GM19324 (cell line): ENCODE measurements at regions not wholly inside any gene's neighbourhood (a gene's known extent, or its start where the extent isn't known, plus 50 kb on each side); places are given as distances from the start of the nearest gene placed in this dataset.
A peak's percentile ranks its signal among the peaks of the same experiment; 100 is the strongest.

Source experiments
- ATAC-seq: cut with Tn5 transposase; IDR thresholded peaks from one replicate; pipeline ENCODE4 v1.9.1; 2021; ENCODE audit warnings: mild to moderate bottlenecking, moderate library complexity; ENCODE audit not compliant: unreplicated experiment, low FRiP score

DNA sequence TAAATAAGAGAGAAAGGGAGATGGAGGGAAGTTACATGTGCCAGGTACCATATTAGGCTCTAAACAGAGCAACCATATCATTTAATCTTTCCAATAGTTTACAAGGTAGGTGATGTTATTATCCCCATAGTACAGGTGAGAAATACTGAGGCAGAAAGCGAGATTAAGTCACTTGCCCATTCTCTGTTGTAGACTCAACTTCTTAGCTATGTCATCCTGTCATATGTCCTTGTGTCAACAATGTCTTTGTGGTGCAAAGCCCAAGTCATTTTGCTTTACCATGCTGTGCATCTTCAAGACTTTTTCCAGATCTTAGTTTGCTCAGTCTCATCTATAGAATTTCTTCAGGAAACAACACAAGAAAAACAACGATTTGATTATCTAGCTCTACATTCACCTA, 205.0 kb upstream of the E2F8 start:
- no peak for ATAC-seq

DNA sequence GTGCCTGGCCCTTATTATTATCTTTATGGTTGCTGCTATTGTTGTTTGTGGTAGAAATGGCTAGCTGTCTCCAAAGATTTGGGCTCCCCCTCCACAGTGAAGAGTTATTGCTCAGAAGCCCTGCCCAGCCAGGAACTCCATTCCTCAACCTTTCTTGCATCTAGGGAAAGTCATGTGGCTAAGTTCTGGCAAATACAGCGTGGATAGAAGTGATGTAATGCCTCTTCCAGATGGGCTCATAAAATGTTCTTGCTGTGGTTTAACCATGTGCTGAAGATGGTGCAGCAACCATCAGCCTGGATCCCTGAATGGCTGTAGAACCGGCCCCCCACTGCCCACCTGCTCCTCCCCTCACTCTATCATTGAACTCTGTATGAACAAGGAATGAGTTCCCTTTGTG, 203.5 kb upstream of the E2F8 start:
- ATAC-seq = no peak

DNA sequence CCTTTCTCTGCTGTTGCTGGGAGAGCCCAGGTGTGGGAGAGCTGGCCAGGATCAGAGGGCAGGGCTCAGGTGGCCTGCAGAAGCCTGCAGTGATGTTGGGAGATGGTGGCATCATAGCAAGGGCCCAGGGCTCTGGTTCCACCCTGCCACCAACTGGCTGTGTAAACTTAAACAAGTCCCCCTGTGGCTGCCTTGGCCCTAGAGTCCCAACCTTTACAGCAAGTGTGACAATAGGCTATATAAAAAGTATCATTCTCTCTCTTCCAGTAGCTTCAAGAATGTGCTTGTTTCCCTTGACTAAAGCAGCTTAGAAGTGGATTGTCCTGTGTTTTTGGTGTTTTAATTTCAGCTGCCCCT, 201.8 kb upstream of the E2F8 start:
- no peak for ATAC-seq

DNA sequence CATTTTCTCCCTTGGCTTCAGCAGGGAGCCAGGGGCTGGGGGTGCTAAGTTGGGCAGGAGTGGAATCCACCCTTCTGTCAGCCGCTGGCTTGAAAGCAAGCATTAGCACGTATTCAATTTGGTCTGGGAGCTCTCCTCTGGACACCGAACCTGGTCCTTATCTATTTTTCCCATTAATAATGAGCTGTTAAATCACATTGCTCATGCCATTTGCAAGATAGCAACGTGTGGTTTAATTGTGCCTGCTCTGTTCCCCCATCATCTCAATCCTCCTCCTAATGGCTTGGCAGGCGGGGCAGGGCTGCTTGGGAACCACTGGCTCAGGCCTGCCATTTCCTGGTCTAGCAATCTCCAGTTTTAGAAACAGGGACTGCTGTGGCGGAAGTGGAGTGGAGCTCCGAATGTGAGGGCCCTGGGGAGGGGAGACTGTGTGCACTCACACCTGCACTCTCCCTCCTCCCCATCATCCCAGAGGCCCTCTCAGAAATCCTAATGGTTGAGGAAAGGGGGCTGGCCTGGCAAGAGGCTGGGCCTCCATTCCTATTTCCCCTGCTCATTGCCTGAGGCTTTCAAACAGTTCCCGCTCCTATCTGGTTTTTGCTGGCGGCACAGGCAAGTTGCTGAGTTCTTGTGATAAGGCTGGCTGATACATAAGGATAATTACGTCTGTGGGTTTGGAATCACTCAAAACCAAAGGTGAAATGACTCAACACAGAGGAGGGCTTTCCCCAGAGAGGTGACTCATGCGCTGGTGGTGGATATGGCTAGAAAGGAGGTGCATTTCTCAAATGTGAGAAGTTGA, 201.2 kb upstream of the E2F8 start:
- peak; percentile 70 for ATAC-seq

DNA sequence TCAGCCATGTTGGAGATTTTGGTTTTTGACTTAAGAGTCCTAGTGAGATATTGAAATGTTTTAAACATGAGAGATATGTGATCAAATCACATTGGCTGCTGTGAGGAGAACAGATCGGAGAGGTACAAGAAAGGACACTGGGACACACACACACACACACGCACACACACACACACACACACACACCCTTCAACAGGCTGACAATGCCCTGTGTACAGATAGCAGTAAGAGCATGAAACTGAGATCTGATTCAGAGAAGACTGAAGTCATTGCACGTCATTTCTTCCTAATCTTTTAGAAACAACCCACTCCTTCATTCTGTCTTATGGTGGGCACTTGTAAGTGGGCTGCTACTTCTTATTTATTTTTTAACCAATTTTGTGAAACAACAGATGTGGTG, 200.5 kb upstream of the E2F8 start:
- ATAC-seq = no peak

DNA sequence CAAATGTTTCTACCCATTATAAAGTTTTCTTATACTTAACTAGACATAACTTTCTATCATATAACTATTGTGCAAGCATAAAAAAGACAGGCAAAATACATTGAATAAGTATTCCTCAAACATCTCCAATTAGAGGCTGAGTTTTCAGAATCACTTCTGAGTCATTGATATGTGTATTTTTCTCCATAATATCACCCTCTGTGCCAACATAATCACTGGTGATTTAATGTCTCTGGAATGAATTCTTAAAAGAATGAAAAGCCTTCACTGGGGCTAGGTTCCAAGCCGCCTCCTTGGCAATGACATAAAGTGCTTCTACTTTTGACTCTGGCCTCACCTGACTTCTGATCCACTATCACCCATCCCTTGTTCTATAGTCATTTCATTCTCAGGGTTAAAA, 197.0 kb upstream of the E2F8 start:
- ATAC-seq = no peak

DNA sequence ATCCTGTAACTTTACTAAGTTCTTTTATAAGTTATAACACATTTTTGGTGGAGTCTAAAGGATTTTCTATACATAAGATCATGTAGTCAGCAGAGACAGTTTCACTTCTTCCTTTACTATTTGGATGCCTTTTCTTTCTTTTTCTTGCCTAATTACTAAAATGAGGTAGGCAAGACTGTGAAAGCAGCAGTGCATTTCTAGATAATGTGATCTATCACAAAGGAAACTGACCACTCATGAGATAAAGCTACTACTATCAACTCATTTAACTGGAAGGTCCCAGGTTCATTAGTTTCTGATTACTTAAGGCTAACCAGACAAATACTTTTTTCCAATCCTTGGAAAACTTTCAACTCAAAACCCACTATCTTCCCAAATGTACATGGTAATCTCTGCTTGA, 196.2 kb upstream of the E2F8 start:
- ATAC-seq = no peak

DNA sequence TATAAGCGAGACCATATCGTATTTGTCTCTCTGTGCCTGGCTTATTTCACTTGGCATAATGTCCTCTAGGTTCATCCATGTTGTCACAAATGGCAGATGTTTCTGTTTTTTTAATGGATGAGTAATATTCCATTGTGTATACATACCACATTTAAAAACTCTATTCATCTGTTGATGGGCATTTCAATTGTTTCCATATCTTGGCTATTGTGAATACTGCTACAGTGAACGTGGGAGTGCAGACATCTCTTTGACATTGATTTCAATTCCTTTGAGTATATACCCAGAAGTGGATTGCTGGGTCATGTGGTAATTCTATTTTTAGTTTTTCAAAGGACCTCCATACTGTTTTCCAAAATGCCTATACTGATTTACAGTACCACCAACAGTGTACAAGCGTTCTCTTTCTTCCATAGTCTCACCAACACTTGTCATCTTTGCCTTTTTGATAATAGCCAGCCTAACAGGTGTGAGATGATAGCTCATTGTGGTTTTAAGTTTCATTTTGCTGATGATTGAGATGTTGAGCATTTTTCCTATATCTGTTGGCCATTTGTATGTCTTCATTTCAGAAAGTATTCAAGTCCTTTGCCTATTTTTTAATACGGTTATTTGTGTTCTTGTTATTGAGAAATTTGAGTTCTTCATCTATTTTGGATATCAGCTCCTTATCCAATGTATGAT, 194.7 kb upstream of the E2F8 start:
- ATAC-seq = no peak

DNA sequence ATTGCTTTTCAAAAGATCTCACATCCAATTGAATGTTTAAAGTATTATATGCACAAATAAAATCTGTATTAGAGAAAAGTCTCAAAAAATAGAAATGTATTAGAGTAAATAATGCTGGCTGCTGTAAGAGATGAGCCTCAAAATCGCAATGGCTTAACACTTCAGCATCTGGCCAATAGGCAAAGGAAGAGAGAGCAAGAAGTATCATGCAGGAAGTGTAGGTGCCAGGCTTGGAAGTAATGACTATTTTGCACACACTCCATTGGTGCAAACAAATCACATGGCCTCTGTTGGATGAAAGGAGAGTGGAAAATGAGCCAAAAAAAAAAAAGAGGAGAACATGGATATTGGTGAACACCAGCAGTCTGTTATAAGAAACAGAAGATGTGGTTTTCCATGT, 193.0 kb upstream of the E2F8 start:
- no peak for ATAC-seq

DNA sequence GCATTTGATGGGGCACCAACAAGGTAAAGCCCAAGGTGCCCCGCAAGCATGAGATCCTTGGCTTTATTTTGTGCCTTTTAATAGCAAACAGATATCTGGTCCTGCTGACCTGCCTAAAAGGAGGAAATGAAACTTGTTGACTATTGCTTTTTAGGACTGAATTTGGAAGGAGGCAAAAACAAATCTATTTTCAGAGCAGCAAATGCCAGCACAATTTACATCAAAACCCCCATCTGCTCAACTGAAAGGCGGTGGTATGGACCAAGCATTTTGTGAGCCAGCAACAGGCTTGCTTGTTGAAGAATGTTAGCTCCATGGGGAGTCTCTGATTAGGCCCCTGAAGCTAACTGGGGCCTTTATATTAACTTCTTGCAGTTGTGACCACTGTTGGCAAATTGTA, 192.6 kb upstream of the E2F8 start:
- peak; percentile 54 for ATAC-seq

DNA sequence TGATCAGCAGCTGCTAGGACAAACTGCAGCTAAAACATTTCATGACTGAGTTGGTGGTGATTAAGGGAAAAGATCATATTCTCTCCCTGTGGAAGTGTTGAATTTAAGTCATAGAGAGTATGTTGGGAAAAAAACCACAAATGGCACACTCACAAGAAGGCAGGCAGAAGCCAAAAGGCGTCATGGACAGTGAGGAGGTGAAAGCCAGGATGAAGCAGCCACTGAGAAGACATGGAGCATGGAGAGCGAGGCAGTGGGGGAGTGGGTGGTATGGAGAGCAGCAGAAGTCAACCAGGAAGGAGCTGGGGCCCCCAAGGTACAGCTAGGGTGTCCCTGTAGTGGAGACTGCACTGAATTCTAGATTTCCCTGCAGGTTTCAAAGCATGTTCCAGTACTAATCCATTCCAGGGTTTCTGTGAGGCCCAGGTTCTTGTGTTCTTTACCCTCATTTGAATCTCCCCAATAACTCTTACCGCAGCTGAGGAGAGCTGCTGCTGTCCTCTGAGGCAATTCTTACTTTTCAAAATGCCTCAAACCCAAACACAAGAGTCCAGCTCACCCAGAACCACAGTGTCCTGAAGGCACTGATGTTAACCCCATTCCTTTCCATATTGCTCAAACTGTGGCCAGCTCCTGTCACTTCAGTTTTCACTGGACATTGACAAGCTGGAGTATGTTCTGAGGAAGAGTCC, 191.8 kb upstream of the E2F8 start:
- peak; percentile 72 for ATAC-seq

DNA sequence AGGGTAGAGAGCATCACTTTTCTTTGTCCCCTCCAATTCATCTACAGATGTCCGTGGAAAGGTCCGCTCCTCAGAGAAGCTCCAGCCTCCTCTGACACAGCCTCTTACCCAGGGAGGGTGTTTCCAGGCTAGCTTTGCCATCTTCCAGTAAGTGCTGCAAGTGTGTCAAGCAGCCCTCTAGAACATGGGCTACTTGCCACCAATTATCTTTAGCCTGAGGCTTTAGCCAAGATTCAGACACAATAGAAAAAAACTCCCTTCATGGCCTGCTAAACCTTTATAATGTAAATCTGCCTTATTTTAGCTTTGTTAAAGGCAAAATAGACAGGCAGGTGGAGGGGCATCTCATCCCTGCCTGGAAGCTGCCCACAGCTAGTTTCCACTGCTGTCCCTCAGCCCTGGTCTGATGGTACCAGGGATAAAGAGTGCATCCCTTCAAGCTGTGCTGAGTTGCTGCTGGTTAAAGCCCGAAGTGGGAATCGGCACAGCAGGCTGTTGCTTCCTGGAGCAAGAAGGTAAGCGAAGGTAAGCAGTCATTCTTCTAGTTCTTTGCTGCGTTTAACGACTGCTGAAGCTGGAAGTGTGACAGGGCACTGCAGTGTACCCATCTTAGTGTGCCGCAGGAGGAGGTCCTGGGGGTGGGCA, 190.1 kb upstream of the E2F8 start:
- ATAC-seq = no peak

DNA sequence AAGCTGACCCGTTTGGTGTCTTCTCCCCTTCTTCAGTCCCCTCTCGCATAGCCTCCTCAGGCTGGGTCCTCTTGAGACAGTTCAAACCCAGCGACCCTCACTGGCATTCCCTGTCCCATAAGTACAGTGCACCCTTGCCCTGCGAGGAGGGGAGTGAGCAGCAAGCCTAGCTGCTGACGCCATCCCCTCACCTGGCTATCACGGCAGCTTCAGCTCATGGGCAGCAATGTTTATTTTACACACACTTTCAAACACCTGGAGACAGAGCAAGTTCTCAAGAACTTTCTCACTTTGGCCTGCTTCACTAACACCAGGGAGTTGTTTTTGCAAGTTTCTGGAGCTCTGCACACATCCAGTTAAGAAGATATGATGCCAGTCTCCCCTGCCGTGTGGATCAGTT, 189.6 kb upstream of the E2F8 start:
- no peak for ATAC-seq

DNA sequence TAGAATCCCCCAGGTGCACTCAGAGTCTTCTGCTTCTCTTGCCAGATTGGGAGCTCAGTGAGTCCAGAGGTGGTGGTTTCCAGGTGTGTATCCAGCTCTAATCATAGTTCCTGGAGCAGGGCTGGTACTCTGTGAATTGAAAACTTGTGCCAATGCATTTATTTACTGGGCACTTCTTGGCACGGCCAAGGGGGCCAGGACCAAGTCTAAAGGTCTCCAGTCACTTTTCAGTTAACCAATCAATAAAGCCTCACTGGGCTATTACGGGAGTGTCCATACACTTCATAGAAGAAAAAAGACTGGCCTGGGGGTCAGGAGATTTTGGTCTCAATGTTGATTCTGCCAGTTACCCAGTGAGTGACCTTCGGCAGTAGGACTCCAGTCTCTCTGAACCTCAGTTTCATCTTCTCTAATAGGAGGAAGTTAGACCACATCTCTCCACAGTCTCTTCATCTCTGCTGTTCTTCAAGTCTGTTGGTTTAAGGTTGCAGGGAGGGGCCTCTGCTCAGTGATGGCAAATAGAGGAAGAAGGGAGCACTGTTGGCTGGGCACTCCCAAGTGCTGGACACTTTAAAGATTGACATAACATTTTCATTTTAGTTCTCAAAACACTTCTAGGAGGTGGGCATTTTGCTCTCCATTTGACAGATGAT, 188.5 kb upstream of the E2F8 start:
- ATAC-seq = no peak

DNA sequence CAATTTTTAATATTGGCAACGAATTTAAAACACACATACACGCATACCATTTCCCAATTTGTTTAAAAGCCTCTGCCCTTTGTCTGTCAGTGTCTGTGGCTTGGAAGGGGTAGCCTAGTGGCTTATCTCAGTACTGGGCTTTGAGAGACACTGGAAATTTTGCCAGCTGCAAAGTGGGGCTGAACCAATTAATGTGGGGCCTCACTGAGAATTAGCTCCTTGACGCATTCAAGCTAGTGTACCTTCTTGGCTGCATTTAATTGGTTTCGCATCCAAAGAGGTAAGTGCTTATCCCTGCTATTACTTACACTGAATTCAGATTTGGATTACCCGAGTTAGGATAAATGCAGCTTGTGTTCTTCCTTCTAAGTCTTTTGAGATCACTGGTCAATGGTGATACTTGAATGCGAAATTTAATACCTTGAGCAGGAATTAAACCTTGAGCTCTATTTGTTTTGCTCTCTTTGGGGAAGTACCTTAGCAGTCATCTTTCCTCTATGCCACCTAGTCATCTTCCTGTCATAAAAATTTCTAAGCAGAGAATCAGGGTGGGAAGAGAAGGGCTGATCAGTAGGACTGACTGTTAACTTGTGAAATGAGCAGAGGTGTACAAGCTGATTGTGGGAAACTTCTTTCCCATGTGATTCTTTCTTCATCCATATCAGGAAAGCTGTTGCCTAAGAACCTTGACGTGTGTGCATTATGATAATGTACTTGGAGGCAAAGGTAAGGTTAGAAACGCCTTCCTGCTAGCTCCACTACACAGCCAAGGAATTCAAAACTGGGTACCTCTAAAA, 187.7 kb upstream of the E2F8 start:
- ATAC-seq = no peak

DNA sequence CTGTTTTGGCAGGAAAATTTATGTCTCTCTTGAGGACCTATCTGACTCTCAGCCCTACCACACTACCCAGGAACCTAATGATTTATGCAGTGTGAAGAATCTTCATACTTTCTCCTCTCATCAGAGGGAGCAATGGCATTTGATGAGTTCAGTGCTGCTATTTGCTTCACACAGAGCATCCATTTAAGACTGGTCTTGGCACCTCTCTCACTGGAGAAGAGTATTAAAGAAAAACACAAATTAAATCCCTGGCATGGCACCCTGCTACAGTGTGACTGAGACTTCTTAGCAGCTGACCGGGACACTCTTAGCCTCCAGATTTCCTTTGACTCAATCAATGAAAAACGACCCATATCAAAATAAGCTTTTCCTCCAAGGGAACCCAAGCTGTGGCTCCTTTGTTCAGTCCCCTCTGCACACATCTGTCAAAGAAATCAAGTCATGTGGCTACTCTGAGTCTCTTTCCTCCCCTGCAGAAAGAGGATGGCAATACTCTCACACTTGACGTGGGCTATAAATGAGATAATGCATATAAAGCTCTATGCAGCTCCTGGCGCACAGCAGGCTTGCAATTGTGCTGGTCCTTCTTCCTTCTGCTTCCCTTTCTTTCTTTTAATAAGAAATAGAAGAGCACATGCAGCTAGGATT, 186.1 kb upstream of the E2F8 start:
- ATAC-seq = no peak

DNA sequence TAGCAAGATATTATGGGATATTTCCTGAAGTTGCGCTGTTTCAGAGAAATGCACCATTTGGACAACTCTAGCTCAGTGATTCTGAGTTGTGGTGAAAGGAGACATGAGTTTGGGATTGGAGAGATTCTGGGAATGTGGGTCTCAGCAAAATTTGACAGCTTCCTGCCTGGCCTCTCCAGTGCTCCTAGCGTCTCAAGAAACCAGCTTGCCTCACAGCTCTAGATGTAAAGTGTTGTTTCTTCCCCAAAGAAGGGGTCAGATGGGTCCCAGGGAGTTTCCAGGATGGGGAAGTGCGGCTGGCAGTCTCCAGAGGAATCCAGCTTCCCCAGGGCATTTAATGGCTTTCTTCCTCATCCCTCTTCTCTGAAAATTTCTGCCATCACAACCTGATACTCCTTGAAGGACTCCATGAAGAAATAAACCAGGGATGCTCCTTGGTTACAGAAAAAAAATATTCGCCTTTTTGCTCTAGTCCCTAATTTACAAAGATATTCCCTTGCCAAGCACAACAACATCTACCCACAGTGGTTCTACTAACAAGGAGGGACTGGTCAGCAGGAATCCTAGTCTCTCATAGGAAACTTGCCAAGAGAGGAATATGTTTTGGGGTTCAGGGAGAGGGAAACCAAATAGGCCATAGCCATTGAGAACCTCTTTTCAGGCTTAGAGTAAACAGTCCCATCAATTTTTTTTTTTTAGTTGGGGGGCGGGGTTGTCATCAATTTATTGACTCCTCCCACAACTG, 185.4 kb upstream of the E2F8 start:
- no peak for ATAC-seq

DNA sequence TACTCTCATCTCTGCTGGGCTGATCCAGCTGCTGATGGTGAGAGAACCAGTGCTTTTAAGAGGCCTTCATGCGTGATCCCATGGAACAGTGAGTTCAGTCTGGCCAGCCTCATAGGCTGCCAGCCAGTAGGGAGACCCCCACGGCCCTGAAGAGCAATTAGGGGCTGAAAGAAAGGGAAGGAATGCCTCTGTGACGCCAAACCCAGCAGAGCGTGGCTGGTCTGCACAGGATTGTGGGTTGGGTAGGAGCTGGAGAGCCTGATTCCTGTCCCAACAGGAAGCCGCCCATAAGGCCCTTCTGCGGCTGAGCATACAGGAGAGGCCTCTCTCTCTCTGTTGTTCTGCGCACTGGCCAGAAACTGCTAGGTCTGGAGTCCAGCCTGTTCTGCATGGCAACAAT, 181.5 kb upstream of the E2F8 start:
- no peak for ATAC-seq
